ENCODE measurements at regions not wholly inside any gene's neighbourhood (a gene's known extent, or its start where the extent isn't known, plus 50 kb on each side); places are given as distances from the start of the nearest gene placed in this dataset.

GRCh38 chr6:82761674-82762345, 303.8 kb downstream of the UBE3D start:
- no peaks in the 10 kb centered on the region for H3K27me3 ChIP-seq (ENCODE audit: control insufficient read depth, insufficient read depth, low read length)
- DNase-seq (ENCODE audit: low read depth in 2 of 2) = peak in 1 of 2 donors; percentile 25
- no peaks in the 10 kb centered on the region for H4K20me1 ChIP-seq (ENCODE audit: control insufficient read depth, extremely low read depth, insufficient read depth, low read length)
- TF ChIP-seq EZH2 (IDR thresholded peaks at IDR 0.05; ENCODE audit: low read length, missing control alignments) = no peak
- no peak for TF ChIP-seq CTCF (conservative IDR thresholded peaks at IDR 0.05 in 1 of 2, IDR thresholded peaks at IDR 0.05 in 1 of 2; ENCODE audit: low read depth in 1 of 2, low read length in 2 of 2)
- H3K9ac ChIP-seq (ENCODE audit: insufficient read depth, low read length) = no peak overlapping the region
- H3K79me2 ChIP-seq (ENCODE audit: control insufficient read depth, insufficient read depth, low read length) = no peaks in the 10 kb centered on the region
- H3K4me2 ChIP-seq (ENCODE audit: extremely low read depth, insufficient read depth, low read length) = no peak overlapping the region
- no peaks in the 10 kb centered on the region for H3K4me1 ChIP-seq (ENCODE audit: control insufficient read depth, extremely low read depth, insufficient read depth, low read length)
- no peaks in the 10 kb centered on the region for H3K36me3 ChIP-seq (ENCODE audit: control insufficient read depth, insufficient read depth, low read length)
- H3K9me3 ChIP-seq (ENCODE audit: control insufficient read depth, insufficient read depth, low read depth, low read length) = no peaks in the 10 kb centered on the region
- no peak overlapping the region for H3K27ac ChIP-seq (ENCODE audit: insufficient read depth, low read length)
- H3K4me3 ChIP-seq (replicated peaks in 1 of 4; ENCODE audit: control extremely low read depth in 1 of 4, insufficient read depth in 1 of 4, low read depth in 3 of 4, low read length in 4 of 4) = no peak overlapping the region
- no peak overlapping the region for H2AFZ ChIP-seq (ENCODE audit: low read length)

GRCh38 chr6:82766476-82766875, 299.2 kb downstream of the UBE3D start:
- no peaks in the 10 kb centered on the region for H3K27me3 ChIP-seq (ENCODE audit: control insufficient read depth, insufficient read depth, low read length)
- no peaks in the 10 kb centered on the region for H3K4me1 ChIP-seq (ENCODE audit: control insufficient read depth, extremely low read depth, insufficient read depth, low read length)
- no peaks in the 10 kb centered on the region for H3K36me3 ChIP-seq (ENCODE audit: control insufficient read depth, insufficient read depth, low read length)
- no peaks in the 10 kb centered on the region for H4K20me1 ChIP-seq (ENCODE audit: control insufficient read depth, extremely low read depth, insufficient read depth, low read length)
- H3K79me2 ChIP-seq (ENCODE audit: control insufficient read depth, insufficient read depth, low read length) = no peaks in the 10 kb centered on the region
- TF ChIP-seq CTCF (conservative IDR thresholded peaks at IDR 0.05 in 1 of 2, IDR thresholded peaks at IDR 0.05 in 1 of 2; ENCODE audit: low read depth in 1 of 2, low read length in 2 of 2) (no peak), EZH2 (IDR thresholded peaks at IDR 0.05; ENCODE audit: low read length, missing control alignments) (no peak)
- H3K4me2 ChIP-seq (ENCODE audit: extremely low read depth, insufficient read depth, low read length) = no peak overlapping the region
- no peak overlapping the region for H3K4me3 ChIP-seq (replicated peaks in 1 of 4; ENCODE audit: control extremely low read depth in 1 of 4, insufficient read depth in 1 of 4, low read depth in 3 of 4, low read length in 4 of 4)
- no peak overlapping the region for H3K9ac ChIP-seq (ENCODE audit: insufficient read depth, low read length)
- no peaks in the 10 kb centered on the region for H3K9me3 ChIP-seq (ENCODE audit: control insufficient read depth, insufficient read depth, low read depth, low read length)
- no peak overlapping the region for H3K27ac ChIP-seq (ENCODE audit: insufficient read depth, low read length)
- H2AFZ ChIP-seq (ENCODE audit: low read length) = no peak overlapping the region
- no peak for DNase-seq (ENCODE audit: low read depth in 2 of 2)

- Histone ChIP-seq H3K36me3 (ENCODE audit: control insufficient read depth, insufficient read depth, low read length) (no peaks in the 10 kb centered on the region), H3K27ac (ENCODE audit: insufficient read depth, low read length) (no peak overlapping the region), H3K9ac (ENCODE audit: insufficient read depth, low read length) (no peak overlapping the region), H3K4me2 (ENCODE audit: extremely low read depth, insufficient read depth, low read length) (no peak overlapping the region), H3K27me3 (ENCODE audit: control insufficient read depth, insufficient read depth, low read length) (no peaks in the 10 kb centered on the region), H3K4me1 (ENCODE audit: control insufficient read depth, extremely low read depth, insufficient read depth, low read length) (no peaks in the 10 kb centered on the region), H3K4me3 (replicated peaks in 1 of 4; ENCODE audit: control extremely low read depth in 1 of 4, insufficient read depth in 1 of 4, low read depth in 3 of 4, low read length in 4 of 4) (no peak overlapping the region), H2AFZ (ENCODE audit: low read length) (no peak overlapping the region), H3K79me2 (ENCODE audit: control insufficient read depth, insufficient read depth, low read length) (no peaks in the 10 kb centered on the region), H3K9me3 (ENCODE audit: control insufficient read depth, insufficient read depth, low read depth, low read length) (no peaks in the 10 kb centered on the region), H4K20me1 (ENCODE audit: control insufficient read depth, extremely low read depth, insufficient read depth, low read length) (no peaks in the 10 kb centered on the region)
- no peak for DNase-seq (ENCODE audit: low read depth in 2 of 2)
- no peak for TF ChIP-seq CTCF (conservative IDR thresholded peaks at IDR 0.05 in 1 of 2, IDR thresholded peaks at IDR 0.05 in 1 of 2; ENCODE audit: low read depth in 1 of 2, low read length in 2 of 2)
- no peak for TF ChIP-seq EZH2 (IDR thresholded peaks at IDR 0.05; ENCODE audit: low read length, missing control alignments)
Observed at GRCh38 chr6:82767037-82767436, 298.6 kb downstream of the UBE3D start.

Measured in fibroblast of lung (primary cell).